ENCODE measurements at regions not wholly inside any gene's neighbourhood (a gene's known extent, or its start where the extent isn't known, plus 50 kb on each side); places are given as distances from the start of the nearest gene placed in this dataset.

- no peak overlapping the region for H3K4me3 ChIP-seq (ENCODE audit: control insufficient read depth, low read depth, low read length)
- no peak for TF ChIP-seq CTCF (conservative IDR thresholded peaks at IDR 0.05; ENCODE audit: control insufficient read depth, insufficient read depth, low read depth, low read length)
- no peak for DNase-seq (ENCODE audit: low read depth)
Observed at GRCh38 chr16:59696495-59696894, 962.4 kb upstream of the GOT2 start.

DNA sequence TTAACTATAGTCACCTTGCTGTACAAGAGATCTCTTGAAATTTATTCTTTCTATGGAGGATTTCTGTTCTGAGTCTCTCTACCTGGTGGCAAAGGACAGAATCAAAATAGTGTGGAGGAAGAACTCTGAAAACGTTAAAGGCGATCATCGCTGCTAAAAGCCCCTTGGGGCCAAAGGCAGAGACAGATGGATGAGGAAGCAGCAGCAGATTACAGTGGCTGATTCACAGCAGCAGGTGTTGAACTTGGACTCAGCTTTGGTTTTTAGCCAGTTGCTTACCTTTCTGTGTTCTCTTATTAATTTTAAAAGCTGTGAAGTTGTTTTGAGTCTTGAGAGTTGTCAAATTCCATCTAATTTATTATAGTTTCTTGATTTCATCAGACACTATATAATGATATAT is 956.1 kb upstream of the GOT2 start:
- no peak overlapping the region for H3K4me3 ChIP-seq (ENCODE audit: control insufficient read depth, low read depth, low read length)
- no peak for TF ChIP-seq CTCF (conservative IDR thresholded peaks at IDR 0.05; ENCODE audit: control insufficient read depth, insufficient read depth, low read depth, low read length)
- DNase-seq (ENCODE audit: low read depth): no peak

- no peak for DNase-seq (ENCODE audit: low read depth)
- no peak for TF ChIP-seq CTCF (conservative IDR thresholded peaks at IDR 0.05; ENCODE audit: control insufficient read depth, insufficient read depth, low read depth, low read length)
- no peak overlapping the region for H3K4me3 ChIP-seq (ENCODE audit: control insufficient read depth, low read depth, low read length)
Observed at GRCh38 chr16:59688006-59688405, 953.9 kb upstream of the GOT2 start.

DNA sequence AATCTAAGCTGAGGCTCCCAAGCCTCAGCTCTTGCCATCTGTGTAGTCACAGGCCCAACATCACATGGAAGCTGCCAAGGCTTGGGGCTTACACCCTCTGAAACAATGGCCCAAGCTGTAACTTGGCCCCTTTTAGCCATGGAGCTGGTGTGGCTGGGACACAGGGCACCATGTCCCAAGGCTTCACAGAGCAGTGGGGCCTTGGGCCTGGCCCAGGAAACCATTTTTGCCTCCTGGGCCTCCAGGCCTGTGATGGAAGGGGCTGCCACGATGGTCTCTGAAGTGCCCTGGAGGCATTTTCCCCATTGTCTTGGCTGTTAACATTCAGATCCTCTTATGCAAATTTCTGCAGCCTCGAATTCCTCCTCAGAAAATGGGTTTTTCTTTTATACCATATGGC is 952.3 kb upstream of the GOT2 start:
- DNase-seq (ENCODE audit: low read depth): no peak
- no peak overlapping the region for H3K4me3 ChIP-seq (ENCODE audit: control insufficient read depth, low read depth, low read length)
- no peak for TF ChIP-seq CTCF (conservative IDR thresholded peaks at IDR 0.05; ENCODE audit: control insufficient read depth, insufficient read depth, low read depth, low read length)

DNA sequence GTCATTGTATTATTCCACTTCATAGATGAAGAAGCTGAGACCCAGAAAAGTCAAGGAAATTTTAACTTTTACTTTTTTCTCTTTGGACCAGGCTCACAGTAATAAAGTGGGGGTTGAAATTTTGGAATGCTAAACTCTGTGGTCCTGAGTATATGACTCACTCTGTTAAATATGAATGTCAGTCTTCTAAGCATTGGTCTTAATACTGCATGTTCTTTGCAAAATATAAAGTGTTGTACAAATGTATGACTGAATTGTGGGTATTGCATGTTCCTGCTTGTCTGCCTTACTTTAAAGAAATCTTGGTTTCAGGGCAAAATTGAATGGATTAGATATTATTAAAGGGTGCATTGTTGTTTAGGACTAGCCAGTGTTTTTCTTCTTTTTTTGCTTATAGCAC is 950.8 kb upstream of the GOT2 start:
- TF ChIP-seq CTCF (conservative IDR thresholded peaks at IDR 0.05; ENCODE audit: control insufficient read depth, insufficient read depth, low read depth, low read length): no peak
- peak; percentile 21 for DNase-seq (ENCODE audit: low read depth)
- H3K4me3 ChIP-seq (ENCODE audit: control insufficient read depth, low read depth, low read length): no peak overlapping the region

- no peak overlapping the region for H3K4me3 ChIP-seq (ENCODE audit: control insufficient read depth, low read depth, low read length)
- TF ChIP-seq CTCF (conservative IDR thresholded peaks at IDR 0.05; ENCODE audit: control insufficient read depth, insufficient read depth, low read depth, low read length): no peak
- peak; percentile 34 for DNase-seq (ENCODE audit: low read depth)
Observed at GRCh38 chr16:59683709-59684108, 949.6 kb upstream of the GOT2 start.

DNA sequence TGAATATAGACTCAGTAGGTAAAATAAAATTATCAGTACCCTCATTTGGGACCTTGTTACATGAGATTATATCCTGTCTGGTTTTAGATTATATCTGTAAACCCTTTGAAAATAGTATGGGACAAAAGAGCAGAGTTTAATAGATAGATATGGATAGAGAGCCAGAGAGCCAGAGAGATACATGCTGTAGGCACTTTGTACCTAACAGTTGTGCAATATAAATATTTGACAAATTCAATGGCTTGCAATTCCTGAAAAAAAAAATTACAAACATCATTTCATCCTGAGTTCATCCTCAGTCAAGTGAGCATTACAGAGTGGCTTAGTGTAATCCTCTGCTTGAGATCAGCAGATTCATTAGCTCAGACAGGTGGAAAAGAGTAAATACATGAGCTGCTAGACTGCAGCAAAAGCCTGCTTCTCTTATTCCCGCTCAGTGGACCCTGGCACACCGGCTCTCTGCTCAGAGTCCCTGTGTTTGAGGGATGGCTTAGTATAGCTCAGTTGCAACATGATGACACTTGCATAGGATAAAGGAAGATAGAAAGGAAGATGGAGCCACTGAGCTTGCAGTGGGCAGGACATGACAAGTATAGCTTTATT is 931.6 kb upstream of the GOT2 start:
- no peak overlapping the region for H3K4me3 ChIP-seq (ENCODE audit: control insufficient read depth, low read depth, low read length)
- no peak for TF ChIP-seq CTCF (conservative IDR thresholded peaks at IDR 0.05; ENCODE audit: control insufficient read depth, insufficient read depth, low read depth, low read length)
- no peak for DNase-seq (ENCODE audit: low read depth)
